ENCODE measurements at regions not wholly inside any gene's neighbourhood (a gene's known extent, or its start where the extent isn't known, plus 50 kb on each side); places are given as distances from the start of the nearest gene placed in this dataset.

DNA sequence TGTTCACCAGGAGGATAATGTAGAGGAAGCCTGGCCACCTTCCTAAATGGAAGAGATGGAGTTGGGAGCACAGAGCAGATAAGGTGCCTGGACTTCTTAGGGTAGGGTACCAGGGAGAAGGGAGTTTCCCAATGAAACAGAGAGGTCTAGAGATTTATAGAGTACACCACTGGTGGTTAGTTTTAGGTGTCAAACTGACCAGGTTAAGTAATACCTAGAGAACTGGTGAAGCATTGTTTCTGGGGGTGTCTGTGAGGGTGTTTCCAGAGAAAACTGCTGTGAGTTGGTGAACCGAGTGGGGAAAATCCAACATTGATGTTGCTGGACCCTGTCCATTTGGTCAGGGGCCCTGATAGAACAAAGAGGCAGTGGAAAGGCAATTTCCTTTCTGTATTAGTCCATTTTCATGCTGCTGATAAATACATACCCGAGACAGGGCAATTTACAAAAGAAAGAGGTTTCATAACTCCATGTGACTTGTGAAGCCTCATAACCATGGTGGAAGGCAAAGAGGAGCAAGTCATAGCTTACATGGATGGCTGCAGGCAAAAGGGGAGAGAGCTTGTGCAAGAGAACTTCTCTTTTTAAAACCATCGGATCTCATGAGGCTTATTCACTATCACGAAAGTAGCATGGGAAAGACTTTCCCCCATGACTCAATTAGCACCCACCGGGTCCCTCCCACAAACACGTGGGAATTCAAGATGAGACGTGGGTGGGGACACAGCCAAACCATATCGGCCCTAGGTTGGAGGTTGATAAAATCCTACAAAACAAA, 260.8 kb downstream of the CBLN2 start:
- Histone ChIP-seq H4K20me1 (ENCODE audit: control insufficient read depth, extremely low read depth, insufficient read depth, low read length) (no peaks in the 10 kb centered on the region), H3K9me1 (ENCODE audit: control insufficient read depth, extremely low read depth, insufficient read depth, low read length) (no peaks in the 10 kb centered on the region), H2AFZ (ENCODE audit: control insufficient read depth, low read length) (no peak overlapping the region), H3K4me1 (ENCODE audit: control insufficient read depth, extremely low read depth, insufficient read depth, low read length) (no peaks in the 10 kb centered on the region), H3K36me3 (ENCODE audit: control insufficient read depth in 2 of 2, extremely low read depth in 1 of 2, insufficient read depth in 2 of 2, low read length in 2 of 2) (no peaks in the 10 kb centered on the region), H3K27me3 (ENCODE audit: control insufficient read depth, extremely low read depth, insufficient read depth, low read length) (no peaks in the 10 kb centered on the region), H3K9ac (ENCODE audit: control insufficient read depth, extremely low read depth, insufficient read depth, low read length) (no peak overlapping the region), H3K9me3 (ENCODE audit: control insufficient read depth, low read depth, low read length) (no peaks in the 10 kb centered on the region), H3K27ac (ENCODE audit: control insufficient read depth, insufficient read depth, low read length) (no peak overlapping the region), H3K79me2 (ENCODE audit: control insufficient read depth, insufficient read depth, low read length) (no peaks in the 10 kb centered on the region), H3K4me2 (ENCODE audit: control insufficient read depth, extremely low read depth, insufficient read depth, low read depth, low read length) (no peak overlapping the region), H3K4me3 (ENCODE audit: control insufficient read depth in 2 of 3, extremely low read depth in 1 of 3, insufficient read depth in 2 of 3, low read depth in 1 of 3, low read length in 3 of 3) (no peak overlapping the region)
- no peak for TF ChIP-seq EZH2 (IDR thresholded peaks at IDR 0.05; ENCODE audit: low read length)
- TF ChIP-seq, protein P1, sequence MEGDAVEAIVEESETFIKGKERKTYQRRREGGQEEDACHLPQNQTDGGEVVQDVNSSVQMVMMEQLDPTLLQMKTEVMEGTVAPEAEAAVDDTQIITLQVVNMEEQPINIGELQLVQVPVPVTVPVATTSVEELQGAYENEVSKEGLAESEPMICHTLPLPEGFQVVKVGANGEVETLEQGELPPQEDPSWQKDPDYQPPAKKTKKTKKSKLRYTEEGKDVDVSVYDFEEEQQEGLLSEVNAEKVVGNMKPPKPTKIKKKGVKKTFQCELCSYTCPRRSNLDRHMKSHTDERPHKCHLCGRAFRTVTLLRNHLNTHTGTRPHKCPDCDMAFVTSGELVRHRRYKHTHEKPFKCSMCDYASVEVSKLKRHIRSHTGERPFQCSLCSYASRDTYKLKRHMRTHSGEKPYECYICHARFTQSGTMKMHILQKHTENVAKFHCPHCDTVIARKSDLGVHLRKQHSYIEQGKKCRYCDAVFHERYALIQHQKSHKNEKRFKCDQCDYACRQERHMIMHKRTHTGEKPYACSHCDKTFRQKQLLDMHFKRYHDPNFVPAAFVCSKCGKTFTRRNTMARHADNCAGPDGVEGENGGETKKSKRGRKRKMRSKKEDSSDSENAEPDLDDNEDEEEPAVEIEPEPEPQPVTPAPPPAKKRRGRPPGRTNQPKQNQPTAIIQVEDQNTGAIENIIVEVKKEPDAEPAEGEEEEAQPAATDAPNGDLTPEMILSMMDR (optimal IDR thresholded peaks at IDR 0.05 in 1 of 3, IDR thresholded peaks at IDR 0.05 in 1 of 3, conservative IDR thresholded peaks at IDR 0.05 in 1 of 3; ENCODE audit: extremely low read depth in 1 of 3, insufficient read depth in 2 of 3, low read length in 3 of 3), result no peak
- no peak for DNase-seq (ENCODE audit: low read depth, low spot score)
- dilution Hi-C loops (cut with MboI; ENCODE audit: extremely low pct_ligation_motif_present, low sequenced_read_pairs), result no loop called here
- no peak for FAIRE-seq

DNA sequence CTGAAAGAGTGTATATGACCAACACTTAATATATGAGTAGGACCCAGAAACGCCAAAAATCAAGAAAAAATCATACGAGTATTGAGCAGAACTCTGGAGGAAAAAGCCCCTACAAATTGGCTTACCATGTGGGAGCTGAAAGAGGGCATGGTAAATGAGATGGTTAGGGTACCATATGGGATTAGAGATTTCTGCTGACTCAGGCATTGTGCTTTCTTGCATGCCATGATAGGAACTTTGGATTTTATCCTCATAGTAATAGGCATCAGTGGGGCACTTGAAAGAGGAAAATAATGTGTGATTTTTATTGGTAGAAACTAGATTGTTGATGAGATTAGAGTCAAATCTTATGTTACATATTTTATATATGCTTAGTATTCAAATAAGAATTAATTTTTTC, 271.1 kb downstream of the CBLN2 start:
- Histone ChIP-seq H3K9me1 (ENCODE audit: control insufficient read depth, extremely low read depth, insufficient read depth, low read length) (no peaks in the 10 kb centered on the region), H3K9me3 (ENCODE audit: control insufficient read depth, low read depth, low read length) (no peaks in the 10 kb centered on the region), H3K4me3 (ENCODE audit: control insufficient read depth in 2 of 3, extremely low read depth in 1 of 3, insufficient read depth in 2 of 3, low read depth in 1 of 3, low read length in 3 of 3) (no peak overlapping the region), H3K27me3 (ENCODE audit: control insufficient read depth, extremely low read depth, insufficient read depth, low read length) (no peaks in the 10 kb centered on the region), H3K4me1 (ENCODE audit: control insufficient read depth, extremely low read depth, insufficient read depth, low read length) (no peaks in the 10 kb centered on the region), H3K27ac (ENCODE audit: control insufficient read depth, insufficient read depth, low read length) (no peak overlapping the region), H2AFZ (ENCODE audit: control insufficient read depth, low read length) (no peak overlapping the region), H3K79me2 (ENCODE audit: control insufficient read depth, insufficient read depth, low read length) (no peaks in the 10 kb centered on the region), H3K9ac (ENCODE audit: control insufficient read depth, extremely low read depth, insufficient read depth, low read length) (no peak overlapping the region), H3K4me2 (ENCODE audit: control insufficient read depth, extremely low read depth, insufficient read depth, low read depth, low read length) (no peak overlapping the region), H4K20me1 (ENCODE audit: control insufficient read depth, extremely low read depth, insufficient read depth, low read length) (no peaks in the 10 kb centered on the region), H3K36me3 (ENCODE audit: control insufficient read depth in 2 of 2, extremely low read depth in 1 of 2, insufficient read depth in 2 of 2, low read length in 2 of 2) (no peaks in the 10 kb centered on the region)
- no peak for TF ChIP-seq EZH2 (IDR thresholded peaks at IDR 0.05; ENCODE audit: low read length)
- TF ChIP-seq, protein P1 (optimal IDR thresholded peaks at IDR 0.05 in 1 of 3, IDR thresholded peaks at IDR 0.05 in 1 of 3, conservative IDR thresholded peaks at IDR 0.05 in 1 of 3; ENCODE audit: extremely low read depth in 1 of 3, insufficient read depth in 2 of 3, low read length in 3 of 3), result no peak
- FAIRE-seq (no peak), DNase-seq (ENCODE audit: low read depth, low spot score) (no peak)
- dilution Hi-C loops (cut with MboI; ENCODE audit: extremely low pct_ligation_motif_present, low sequenced_read_pairs), result no loop called here
